ENCODE measurements at regions not wholly inside any gene's neighbourhood (a gene's known extent, or its start where the extent isn't known, plus 50 kb on each side); places are given as distances from the start of the nearest gene placed in this dataset.

- TF ChIP-seq CTCF (IDR thresholded peaks at IDR 0.05): no peak
- no peak for TF ChIP-seq CHD2 (IDR thresholded peaks at IDR 0.05; ENCODE audit: low read length, partially characterized antibody)
- no peak for TF ChIP-seq RAD21 (conservative IDR thresholded peaks at IDR 0.05 in 1 of 2, IDR thresholded peaks at IDR 0.05 in 1 of 2)
- TF ChIP-seq MAFK (IDR thresholded peaks at IDR 0.05; ENCODE audit: partially characterized antibody): no peak
- TF ChIP-seq EP300 (IDR thresholded peaks at IDR 0.05): no peak
- TF ChIP-seq MAX (IDR thresholded peaks at IDR 0.05): no peak
- no peak for TF ChIP-seq MYC (IDR thresholded peaks at IDR 0.05; ENCODE audit: borderline replicate concordance, low read length)
- TF ChIP-seq JUNB (IDR thresholded peaks at IDR 0.05): no peak
- TF ChIP-seq CEBPB (IDR thresholded peaks at IDR 0.05): no peak
- TF ChIP-seq ATOH8 (CRISPR knock-in tag; IDR thresholded peaks at IDR 0.05; ENCODE audit: low read depth): no peak
- no peak for TF ChIP-seq HOXA7 (CRISPR knock-in tag; IDR thresholded peaks at IDR 0.05)
- TF ChIP-seq PBX3 (IDR thresholded peaks at IDR 0.05): no peak
These were observed 207.7 kb upstream of the MID1 start for GRCh38 chrX:10828036-10828435.
